Kidney (tissue), 13 donors: ENCODE measurements at regions not wholly inside any gene's neighbourhood (a gene's known extent, or its start where the extent isn't known, plus 50 kb on each side); places are given as distances from the start of the nearest gene placed in this dataset.
"Not testable (repeated sequence)": the region's sequence is repeated elsewhere in the genome, so short reads cannot be mapped to it uniquely, and the experiment has no call there.

Experiments used
- DNase-seq, 5 donors: peaks; one replicate each; pipeline ENCODE4 v3.0.0-alpha.2; 2013 to 2020
- FAIRE-seq: peaks from 2 replicates; lab custom pipeline; 2012; peaks lifted over from hg19 to GRCh38; lab: Jason Lieb, UNC
- H3K27ac ChIP-seq, 2 donors: one replicate each; pipeline ENCODE4 v1.7.0; 2013; ENCODE audit warnings: low read depth in 2 of 2, low read length in 2 of 2, inconsistent platforms in 1 of 2
- H3K27me3 ChIP-seq: one replicate; pipeline ENCODE4 v1.7.1; 2013; ENCODE audit warnings: low read length, inconsistent platforms; ENCODE audit not compliant: control insufficient read depth, insufficient read depth
- H3K36me3 ChIP-seq, 3 donors: one replicate each; pipeline versions ENCODE4 v1.7.0 to v1.7.1; 2013; ENCODE audit warnings: low read length in 3 of 3, control low read depth in 1 of 3, inconsistent platforms in 1 of 3; ENCODE audit not compliant: insufficient read depth in 3 of 3, control insufficient read depth in 2 of 3
- H3K4me1 ChIP-seq, 3 donors: one replicate each; pipeline versions ENCODE4 v1.7.0 to v1.7.1; 2013; ENCODE audit warnings: low read length in 3 of 3, inconsistent platforms in 1 of 3, low read depth in 1 of 3; ENCODE audit not compliant: control insufficient read depth in 2 of 3, insufficient read depth in 2 of 3
- H3K4me3 ChIP-seq, 3 donors: one replicate each; pipeline versions ENCODE4 v1.7.0 to v1.8.1; 2013; ENCODE audit warnings: low read length in 3 of 3, control low read depth in 1 of 3, inconsistent platforms in 1 of 3
- H3K9ac ChIP-seq, 3 donors: one replicate each; pipeline versions ENCODE4 v1.7.0 to v1.7.1; 2013; ENCODE audit warnings: low read length in 3 of 3, control low read depth in 1 of 3, inconsistent platforms in 1 of 3
- H3K9me3 ChIP-seq, 3 donors: one replicate each; pipeline versions ENCODE4 v1.7.0 to v1.7.1; 2013; ENCODE audit warnings: low read length in 3 of 3, control low read depth in 1 of 3, inconsistent platforms in 1 of 3; ENCODE audit not compliant: control insufficient read depth in 2 of 3, insufficient read depth in 1 of 3
- intact Hi-C: fragments of 100-400 bp; cut with DNase I; formaldehyde crosslinking; loops from one replicate; pipeline ENCODE4 v1.11.1; 2022
- TF ChIP-seq, protein P1 (sequence below): IDR thresholded peaks from 3 replicates; pipeline ENCODE4 v1.5.1; 2012; ENCODE audit warnings: mild to moderate bottlenecking, moderate library complexity, borderline replicate concordance; ENCODE audit not compliant: insufficient read depth; ENCODE audit errors: extremely low read depth
- donor health status: control.
- donor health status: control.
- donor health status: control.
- donor health status: control.
- donor health status: control.
- donor health status: DM: yes; HTN: yes; CAD: no.
- donor health status: Normal renal cell carcinoma (clear cell type).

DNA sequence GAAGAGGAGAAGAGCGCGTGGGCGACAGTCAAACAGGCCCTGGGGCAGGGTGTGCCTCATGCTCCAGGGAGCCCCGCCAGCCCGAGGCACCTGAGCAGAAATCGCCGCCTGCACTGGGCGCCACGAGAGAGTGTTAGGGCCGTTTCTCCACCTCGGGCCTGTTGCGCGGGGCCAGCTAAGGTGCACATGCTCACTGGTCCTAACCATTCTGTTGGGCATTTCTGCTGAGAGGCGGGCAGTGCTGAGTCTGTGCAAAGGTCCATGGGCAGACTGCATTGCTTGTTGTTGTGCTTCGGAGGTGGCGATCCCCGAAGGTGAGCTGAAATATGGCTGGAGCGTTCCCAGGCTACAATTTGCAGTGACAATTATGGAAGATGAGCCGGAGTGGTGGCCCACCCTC, 367.8 kb upstream of the SPATA31A5 start:
- no peaks in the 10 kb centered on the region for H3K27me3 ChIP-seq
- peak in 1 of 5 donors; percentile 28 for DNase-seq
- no peak overlapping the region for H3K9ac ChIP-seq
- H3K27ac ChIP-seq: no peak overlapping the region
- TF ChIP-seq, protein P1, sequence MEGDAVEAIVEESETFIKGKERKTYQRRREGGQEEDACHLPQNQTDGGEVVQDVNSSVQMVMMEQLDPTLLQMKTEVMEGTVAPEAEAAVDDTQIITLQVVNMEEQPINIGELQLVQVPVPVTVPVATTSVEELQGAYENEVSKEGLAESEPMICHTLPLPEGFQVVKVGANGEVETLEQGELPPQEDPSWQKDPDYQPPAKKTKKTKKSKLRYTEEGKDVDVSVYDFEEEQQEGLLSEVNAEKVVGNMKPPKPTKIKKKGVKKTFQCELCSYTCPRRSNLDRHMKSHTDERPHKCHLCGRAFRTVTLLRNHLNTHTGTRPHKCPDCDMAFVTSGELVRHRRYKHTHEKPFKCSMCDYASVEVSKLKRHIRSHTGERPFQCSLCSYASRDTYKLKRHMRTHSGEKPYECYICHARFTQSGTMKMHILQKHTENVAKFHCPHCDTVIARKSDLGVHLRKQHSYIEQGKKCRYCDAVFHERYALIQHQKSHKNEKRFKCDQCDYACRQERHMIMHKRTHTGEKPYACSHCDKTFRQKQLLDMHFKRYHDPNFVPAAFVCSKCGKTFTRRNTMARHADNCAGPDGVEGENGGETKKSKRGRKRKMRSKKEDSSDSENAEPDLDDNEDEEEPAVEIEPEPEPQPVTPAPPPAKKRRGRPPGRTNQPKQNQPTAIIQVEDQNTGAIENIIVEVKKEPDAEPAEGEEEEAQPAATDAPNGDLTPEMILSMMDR: no peak
- no peaks in the 10 kb centered on the region for H3K36me3 ChIP-seq
- FAIRE-seq: no peak
- intact Hi-C loops: no loop called here
- no peaks in the 10 kb centered on the region for H3K4me1 ChIP-seq
- H3K9me3 ChIP-seq: no peaks in the 10 kb centered on the region
- no peak overlapping the region for H3K4me3 ChIP-seq

DNA sequence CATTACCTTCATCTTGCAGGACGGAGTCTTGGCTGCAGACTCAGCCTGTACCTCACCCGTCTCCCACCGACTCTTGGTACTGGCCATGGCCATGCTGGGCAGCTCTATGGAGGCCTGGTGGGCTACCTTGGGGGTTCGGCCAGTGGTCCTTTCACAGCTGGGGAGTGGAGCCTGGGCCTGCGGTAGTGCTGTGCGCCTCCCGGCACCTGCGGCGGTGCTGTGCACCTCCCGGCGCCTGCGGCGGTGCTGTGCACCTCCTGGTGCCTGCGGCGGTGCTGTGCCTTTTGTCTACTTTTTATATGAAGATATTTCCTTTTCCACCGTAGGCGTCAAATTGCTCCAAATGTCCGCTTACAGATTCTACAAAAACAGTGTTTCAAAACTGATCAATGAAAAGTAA, 367.2 kb upstream of the SPATA31A5 start:
- H3K9ac ChIP-seq, FAIRE-seq, intact Hi-C loops, H3K4me3 ChIP-seq, H3K36me3 ChIP-seq, H3K27ac ChIP-seq, H3K9me3 ChIP-seq, H3K4me1 ChIP-seq, H3K27me3 ChIP-seq: not testable (repeated sequence)
- peak in 1 of 5 donors; percentile 41 for DNase-seq
